Heart right ventricle (tissue), 16 donors: ENCODE measurements at regions not wholly inside any gene's neighbourhood (a gene's known extent, or its start where the extent isn't known, plus 50 kb on each side); places are given as distances from the start of the nearest gene placed in this dataset.

Experiments
- ATAC-seq, 8 donors: fragments of 200-7000 bp; cut with Tn5 transposase; one replicate each; pipeline ENCODE4 v1.9.1; 2020; ENCODE audit warnings: mild to moderate bottlenecking in 8 of 8, moderate library complexity in 8 of 8, moderate number of reproducible peaks in 1 of 8
- DNase-seq, 2 donors: peaks; one replicate each; pipeline ENCODE4 v3.0.0-alpha.2; 2020
- H3K27ac ChIP-seq, 10 donors: fragments of 200-600 bp; sonication (generic) in 2 of 10; one replicate each; pipeline versions ENCODE4 v1.5.0 to v1.8.0; 2020 to 2022; ENCODE audit warnings: mild to moderate bottlenecking in 3 of 10
- H3K27me3 ChIP-seq, 7 donors: fragments of 200-600 bp; one replicate each; pipeline ENCODE4 v1.8.0; 2021 to 2022; ENCODE audit warnings: mild to moderate bottlenecking in 2 of 7
- H3K36me3 ChIP-seq, 9 donors: fragments of 200-600 bp; sonication (generic) in 1 of 9; one replicate each; pipeline versions ENCODE4 v1.5.0 to v1.8.0; 2020 to 2022; ENCODE audit warnings: mild to moderate bottlenecking in 2 of 9
- H3K4me1 ChIP-seq, 9 donors: fragments of 200-600 bp; sonication (generic) in 1 of 9; one replicate each; pipeline versions ENCODE4 v1.5.0 to v1.8.0; 2020 to 2022; ENCODE audit warnings: mild to moderate bottlenecking in 4 of 9
- H3K4me3 ChIP-seq, 10 donors: fragments of 200-600 bp; sonication (generic) in 2 of 10; one replicate each; pipeline versions ENCODE4 v1.5.0 to v1.8.0; 2020 to 2022; ENCODE audit warnings: mild to moderate bottlenecking in 7 of 10, moderate library complexity in 2 of 10
- H3K9me3 ChIP-seq, 11 donors: fragments of 200-600 bp in 10 of 11; sonication (generic) in 2 of 11; one replicate each; pipeline versions ENCODE4 v1.5.0 to v1.8.0; 2013 to 2022; ENCODE audit warnings: mild to moderate bottlenecking in 2 of 11, control low read depth in 1 of 11, moderate library complexity in 1 of 11
- CTCF ChIP-seq, 9 donors: fragments of 200-600 bp; sonication (generic) in 2 of 9; IDR thresholded peaks; one replicate each; pipeline versions ENCODE4 v1.5.0 to v1.8.0; 2021 to 2022; ENCODE audit warnings: antibody characterized with exemption in 9 of 9, mild to moderate bottlenecking in 5 of 9, moderate library complexity in 1 of 9
- WGBS, 2 donors: extraction: QIAGEN DNeasy Blood & Tissue Kit; methylation state at CpG; one replicate each; pipeline ENCODE4 v1.1.7; 2013; ENCODE audit warnings: inconsistent platforms in 1 of 2; 5-methylcytosine and 5-hydroxymethylcytosine counted together
- intact Hi-C, 10 donors: fragments of 100-400 bp; cut with DNase I; formaldehyde crosslinking; loops; one replicate each; pipeline versions ENCODE4 v1.11.1 to v1.14.2; 2022
- donor health status: Arrhythmogenic right ventricular cardiomyopathy.
- donor health status: ischemic (EF 13 %, LVEDD 7.1; RV severe dilation, severe dysfunction).
- donor health status: healthy with polysubstance abuse.
- donor health status: DM: no; HTN: yes; CAD: no.
- donor health status: DM: no; HTN: no; CAD: no.
- donor health status: ischemic (EF 25% LVEDD 6.9; RV normal size, moderate dysfunction).
- donor health status: ischemic (EF 25% LVEDD 5.7; RV mildly dilated, moderate dysfunction).
- donor health status: healthy.
- donor health status: DM: yes; HTN: yes; CAD: no.
- donor health status: Ischemic cardiomyopathy.
- donor health status: ischemic (EF 35%, LVEDD 5.7; RV mildly dilated, moderate dysfunction).
- donor health status: nonischemic (EF 11% LVEDD 7.7; RV severe dilation, severe dysfunction).
- donor health status: DM: yes; HTN: yes; CAD: no.
- donor health status: PGD.
- donor health status: ischemic (EF 29% LVEDD 5.4; RV normal size, mild dysfunction).
- donor health status: nonischemic (EF 23%, LVEDD 6.1; RV moderate dilation, normal function).

- WGBS, 2 donors = 88 to 94% methylated on average over 2 of the region's 2 CpGs
- no peak for TF ChIP-seq CTCF (IDR thresholded peaks at IDR 0.05)
Observed at GRCh38 chr7:108989319-108989718, 419.6 kb downstream of the DNAJB9 start.

DNA sequence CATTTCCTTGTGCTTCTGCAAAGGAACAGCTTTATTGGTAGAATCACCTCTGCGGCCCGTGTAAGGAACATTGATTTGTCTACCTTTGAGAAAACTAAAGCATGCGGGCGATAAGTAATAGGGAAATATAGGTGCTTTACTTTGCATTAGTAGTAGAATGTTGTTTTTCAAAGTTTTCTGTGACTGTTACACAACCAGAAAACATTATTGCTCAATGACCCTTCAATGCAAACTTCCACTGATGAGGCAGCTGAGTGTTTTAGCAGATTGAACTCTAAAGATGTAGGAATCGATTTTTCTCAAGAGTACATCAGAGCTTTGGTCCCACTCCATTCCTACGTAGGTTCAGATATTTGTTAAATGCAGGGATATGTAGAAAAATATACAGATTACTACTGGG, 427.8 kb downstream of the DNAJB9 start:
- ATAC-seq (no peak), DNase-seq (no peak)
- no peaks in the 10 kb centered on the region for H3K9me3 ChIP-seq
- intact Hi-C loops = no loop called here
- H3K27me3 ChIP-seq = no peaks in the 10 kb centered on the region
- no peaks in the 10 kb centered on the region for H3K4me1 ChIP-seq
- WGBS, 2 donors = 89 to 94% methylated on average over 6 of the region's 6 CpGs
- no peaks in the 10 kb centered on the region for H3K36me3 ChIP-seq
- TF ChIP-seq CTCF (IDR thresholded peaks at IDR 0.05) = no peak
- H3K27ac ChIP-seq = no peak overlapping the region
- H3K4me3 ChIP-seq = no peak overlapping the region

More at GRCh38 chr7:108989319-108989718, 419.6 kb downstream of the DNAJB9 start:
- H3K4me1 ChIP-seq = no peaks in the 10 kb centered on the region
- no peak overlapping the region for H3K4me3 ChIP-seq
- no peaks in the 10 kb centered on the region for H3K27me3 ChIP-seq
- no peaks in the 10 kb centered on the region for H3K36me3 ChIP-seq
- H3K9me3 ChIP-seq = peaks cover 0 to 5% (median 0%) of the 10 kb centered on the region in 11 donors
- ATAC-seq = no peak
- intact Hi-C loops = no loop called here
- H3K27ac ChIP-seq = no peak overlapping the region
- no peak for DNase-seq

DNA sequence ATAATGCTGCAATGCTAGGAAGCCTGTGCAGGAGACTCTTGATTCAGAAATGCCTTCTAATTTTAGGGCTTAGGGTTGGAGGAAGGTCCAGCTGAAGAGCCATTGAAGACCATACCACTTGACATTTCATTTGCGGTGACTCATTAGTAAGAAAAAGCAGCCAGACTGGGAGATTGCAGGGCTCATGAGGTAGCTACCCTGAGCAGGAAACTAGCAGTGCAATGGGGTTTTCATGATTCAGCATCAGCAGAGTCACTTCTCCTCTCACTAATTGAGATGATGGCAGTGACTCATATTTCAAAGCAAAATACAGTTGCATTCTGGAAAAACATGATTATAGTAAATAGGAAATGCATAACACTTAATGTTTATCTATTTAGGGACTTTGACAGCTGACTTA, 434.1 kb downstream of the DNAJB9 start:
- Histone ChIP-seq H3K27me3 (no peaks in the 10 kb centered on the region), H3K4me1 (no peaks in the 10 kb centered on the region), H3K9me3 (no peaks in the 10 kb centered on the region), H3K36me3 (no peaks in the 10 kb centered on the region), H3K27ac (no peak overlapping the region), H3K4me3 (no peak overlapping the region)
- ATAC-seq = no peak
- no peak for TF ChIP-seq CTCF (IDR thresholded peaks at IDR 0.05)
- no peak for DNase-seq
- intact Hi-C loops = no loop called here
- WGBS, 2 donors = 51 to 62% methylated on average over 1 of the region's 1 CpG

- intact Hi-C loops = no loop called here
- no peak for TF ChIP-seq CTCF (IDR thresholded peaks at IDR 0.05)
- ATAC-seq (no peak), DNase-seq (no peak)
- Histone ChIP-seq H3K36me3 (no peaks in the 10 kb centered on the region), H3K27ac (no peak overlapping the region), H3K27me3 (no peaks in the 10 kb centered on the region), H3K4me1 (no peaks in the 10 kb centered on the region), H3K4me3 (no peak overlapping the region), H3K9me3 (peaks cover 0 to 5% (median 0%) of the 10 kb centered on the region in 11 donors)
- 60 to 67% methylated on average over 6 of the region's 6 CpGs for WGBS, 2 donors
Observed at GRCh38 chr7:109009636-109010035, 440.0 kb downstream of the DNAJB9 start.

- Histone ChIP-seq H3K4me3 (no peak overlapping the region), H3K36me3 (no peaks in the 10 kb centered on the region), H3K27ac (no peak overlapping the region), H3K9me3 (peaks cover 0 to 23% (median 0%) of the 10 kb centered on the region in 11 donors), H3K4me1 (no peaks in the 10 kb centered on the region), H3K27me3 (no peaks in the 10 kb centered on the region)
- 64 to 65% methylated on average over 4 of the region's 4 CpGs for WGBS, 2 donors
- intact Hi-C loops = no loop called here
- ATAC-seq (no peak), DNase-seq (no peak)
- no peak for TF ChIP-seq CTCF (IDR thresholded peaks at IDR 0.05)
Observed at GRCh38 chr7:109020251-109020650, 450.6 kb downstream of the DNAJB9 start.
